ENCODE measurements at regions not wholly inside any gene's neighbourhood (a gene's known extent, or its start where the extent isn't known, plus 50 kb on each side); places are given as distances from the start of the nearest gene placed in this dataset.

DNA sequence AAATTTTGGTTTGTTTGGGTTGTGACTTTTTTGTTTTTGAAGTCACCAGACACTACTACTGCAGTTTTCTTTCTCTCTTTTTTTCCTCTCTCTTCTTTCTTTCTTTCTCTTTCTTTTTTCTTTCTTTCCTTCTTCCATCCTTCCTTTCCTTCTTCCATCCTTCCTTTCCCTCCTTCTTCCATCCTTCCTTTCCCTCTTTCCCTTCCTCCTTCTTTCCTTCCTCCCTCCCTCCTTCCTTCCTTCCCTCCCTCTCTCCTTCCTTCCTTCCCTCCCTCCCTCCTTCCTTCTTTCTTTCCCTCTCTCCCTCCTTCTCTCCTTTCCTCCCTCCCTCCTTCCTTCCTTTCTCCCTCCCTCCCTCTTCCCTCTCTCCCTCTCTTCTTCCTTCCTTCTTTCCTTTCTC lies 230.3 kb upstream of the TYRP1 start:
- TF ChIP-seq, protein P1, sequence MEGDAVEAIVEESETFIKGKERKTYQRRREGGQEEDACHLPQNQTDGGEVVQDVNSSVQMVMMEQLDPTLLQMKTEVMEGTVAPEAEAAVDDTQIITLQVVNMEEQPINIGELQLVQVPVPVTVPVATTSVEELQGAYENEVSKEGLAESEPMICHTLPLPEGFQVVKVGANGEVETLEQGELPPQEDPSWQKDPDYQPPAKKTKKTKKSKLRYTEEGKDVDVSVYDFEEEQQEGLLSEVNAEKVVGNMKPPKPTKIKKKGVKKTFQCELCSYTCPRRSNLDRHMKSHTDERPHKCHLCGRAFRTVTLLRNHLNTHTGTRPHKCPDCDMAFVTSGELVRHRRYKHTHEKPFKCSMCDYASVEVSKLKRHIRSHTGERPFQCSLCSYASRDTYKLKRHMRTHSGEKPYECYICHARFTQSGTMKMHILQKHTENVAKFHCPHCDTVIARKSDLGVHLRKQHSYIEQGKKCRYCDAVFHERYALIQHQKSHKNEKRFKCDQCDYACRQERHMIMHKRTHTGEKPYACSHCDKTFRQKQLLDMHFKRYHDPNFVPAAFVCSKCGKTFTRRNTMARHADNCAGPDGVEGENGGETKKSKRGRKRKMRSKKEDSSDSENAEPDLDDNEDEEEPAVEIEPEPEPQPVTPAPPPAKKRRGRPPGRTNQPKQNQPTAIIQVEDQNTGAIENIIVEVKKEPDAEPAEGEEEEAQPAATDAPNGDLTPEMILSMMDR (IDR thresholded peaks at IDR 0.05; ENCODE audit: low read depth, low read length, missing control alignments) = no peak
- Histone ChIP-seq H3K27ac (no peak overlapping the region), H3K27me3 (replicated peaks) (no peaks in the 10 kb centered on the region), H3K36me3 (replicated peaks) (no peaks in the 10 kb centered on the region), H3K4me3 (ENCODE audit: low read depth, low read length) (no peak overlapping the region)
- no peak for DNase-seq
- in situ Hi-C loops (cut with HindIII; ENCODE audit: low pct_ligation_motif_present, low sequenced_read_pairs) = no loop called here

DNA sequence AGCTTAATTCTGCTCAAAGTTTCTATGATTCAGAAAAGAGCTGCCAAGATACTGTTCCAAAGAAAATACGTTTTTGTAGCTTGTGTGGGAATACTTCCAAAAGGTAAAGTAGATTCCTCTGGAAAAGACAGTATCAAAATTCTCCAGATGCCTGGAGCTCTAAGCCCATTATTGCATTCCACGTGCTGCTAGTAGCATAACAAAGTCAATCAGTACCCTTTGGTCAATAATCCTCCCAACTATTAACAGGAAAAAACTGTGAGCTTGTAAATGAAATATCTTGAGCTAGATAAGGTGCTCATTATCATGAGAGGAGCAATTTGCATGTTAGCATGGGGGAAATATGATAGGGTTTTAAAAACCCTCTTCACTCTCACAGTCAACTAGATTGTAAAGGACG lies 229.5 kb upstream of the TYRP1 start:
- no peak overlapping the region for H3K4me3 ChIP-seq (ENCODE audit: low read depth, low read length)
- H3K36me3 ChIP-seq (replicated peaks) = no peaks in the 10 kb centered on the region
- TF ChIP-seq, protein P1 (IDR thresholded peaks at IDR 0.05; ENCODE audit: low read depth, low read length, missing control alignments) = no peak
- DNase-seq = no peak
- in situ Hi-C loops (cut with HindIII; ENCODE audit: low pct_ligation_motif_present, low sequenced_read_pairs) = no loop called here
- no peak overlapping the region for H3K27ac ChIP-seq
- H3K27me3 ChIP-seq (replicated peaks) = no peaks in the 10 kb centered on the region

DNA sequence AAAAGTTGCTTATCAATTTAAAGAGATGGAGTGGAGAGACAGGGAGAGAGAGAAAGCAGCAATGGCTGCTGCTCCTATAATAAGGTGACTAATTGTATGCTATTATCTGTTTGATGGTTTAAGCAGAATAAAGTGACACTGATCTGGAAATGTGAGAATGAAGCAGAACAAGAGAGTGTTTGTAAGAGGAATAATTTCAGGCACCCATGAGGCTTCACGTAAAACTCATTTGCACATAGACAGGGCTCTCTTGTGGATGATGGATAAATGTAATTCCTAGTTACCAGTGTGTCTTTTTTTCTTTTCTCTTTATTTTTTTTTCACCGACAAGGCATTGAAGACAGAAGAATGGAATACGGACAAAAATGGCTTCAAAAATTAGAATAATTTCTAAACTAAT lies 228.8 kb upstream of the TYRP1 start:
- TF ChIP-seq, protein P1 (IDR thresholded peaks at IDR 0.05; ENCODE audit: low read depth, low read length, missing control alignments) = no peak
- DNase-seq = no peak

DNA sequence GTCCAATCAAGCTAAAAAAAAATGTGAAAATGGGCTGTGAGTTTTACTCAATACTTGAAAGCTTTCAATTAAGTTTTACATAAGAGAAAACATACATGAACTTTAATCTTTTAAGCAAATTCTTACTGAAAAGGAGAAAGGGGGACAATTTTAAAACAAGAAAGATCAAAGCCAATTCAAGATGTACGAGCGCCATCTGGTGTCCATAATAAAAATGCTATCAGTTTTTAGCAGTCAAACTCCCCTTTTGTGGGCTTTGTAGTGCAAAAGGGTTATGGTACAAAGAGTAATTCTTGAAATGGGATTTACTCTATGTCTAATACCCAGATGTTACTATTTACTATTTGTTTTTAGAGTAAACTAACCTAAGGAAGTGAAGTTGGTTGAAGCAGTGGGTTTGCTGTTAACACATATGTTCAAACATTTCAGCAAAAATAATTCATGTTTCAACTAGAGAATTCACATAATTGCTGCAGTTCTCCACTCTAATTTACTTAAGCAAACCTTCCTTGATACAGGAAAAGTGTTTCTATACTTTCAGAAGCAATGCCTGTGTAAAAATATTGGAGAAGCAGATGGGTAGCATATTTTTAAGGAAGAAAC lies 228.2 kb upstream of the TYRP1 start:
- in situ Hi-C loops (cut with HindIII; ENCODE audit: low pct_ligation_motif_present, low sequenced_read_pairs) = no loop called here
- H3K27ac ChIP-seq = no peak overlapping the region
- peak; percentile 2 for DNase-seq
- H3K4me3 ChIP-seq (ENCODE audit: low read depth, low read length) = no peak overlapping the region
- no peaks in the 10 kb centered on the region for H3K27me3 ChIP-seq (replicated peaks)
- no peaks in the 10 kb centered on the region for H3K36me3 ChIP-seq (replicated peaks)
- TF ChIP-seq, protein P1 (IDR thresholded peaks at IDR 0.05; ENCODE audit: low read depth, low read length, missing control alignments) = peak; percentile 60

More for the DNA sequence above, 228.8 kb upstream of the TYRP1 start:
- in situ Hi-C loops (cut with HindIII; ENCODE audit: low pct_ligation_motif_present, low sequenced_read_pairs) = no loop called here
- H3K27me3 ChIP-seq (replicated peaks) = no peaks in the 10 kb centered on the region
- H3K4me3 ChIP-seq (ENCODE audit: low read depth, low read length) = no peak overlapping the region
- no peak overlapping the region for H3K27ac ChIP-seq
- H3K36me3 ChIP-seq (replicated peaks) = no peaks in the 10 kb centered on the region

- in situ Hi-C loops (cut with HindIII; ENCODE audit: low pct_ligation_motif_present, low sequenced_read_pairs) = no loop called here
- TF ChIP-seq, protein P1 (IDR thresholded peaks at IDR 0.05; ENCODE audit: low read depth, low read length, missing control alignments) = no peak
- no peak for DNase-seq
These were observed 224.1 kb upstream of the TYRP1 start for GRCh38 chr9:12469084-12469483.

DNA sequence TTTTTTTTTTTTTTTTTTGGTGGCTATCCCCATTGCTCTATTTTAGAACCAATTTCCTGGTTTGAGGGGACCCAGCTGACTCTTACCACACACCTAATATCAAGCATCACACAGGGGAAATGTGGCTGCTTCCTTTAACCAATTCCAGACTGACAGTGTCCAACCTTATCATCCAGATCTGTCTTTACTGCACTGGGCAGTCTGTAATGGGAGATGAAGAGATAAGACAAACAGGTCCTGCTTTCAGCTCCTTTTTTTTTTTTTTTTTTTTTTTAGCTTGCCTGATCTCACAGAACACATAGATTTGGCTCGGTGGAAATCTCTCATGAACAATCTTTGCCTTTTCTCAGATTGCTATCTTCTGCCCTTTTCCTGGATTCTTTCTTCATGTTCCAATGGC lies 198.8 kb upstream of the TYRP1 start:
- Histone ChIP-seq H3K27me3 (replicated peaks) (no peaks in the 10 kb centered on the region), H3K4me3 (ENCODE audit: low read depth, low read length) (no peak overlapping the region), H3K36me3 (replicated peaks) (no peaks in the 10 kb centered on the region), H3K27ac (no peak overlapping the region)
- in situ Hi-C loops (cut with HindIII; ENCODE audit: low pct_ligation_motif_present, low sequenced_read_pairs) = no loop called here
- TF ChIP-seq, protein P1 (IDR thresholded peaks at IDR 0.05; ENCODE audit: low read depth, low read length, missing control alignments) = no peak
- no peak for DNase-seq

More at GRCh38 chr9:12469084-12469483, 224.1 kb upstream of the TYRP1 start:
- Histone ChIP-seq H3K36me3 (replicated peaks) (no peaks in the 10 kb centered on the region), H3K4me3 (ENCODE audit: low read depth, low read length) (no peak overlapping the region), H3K27ac (no peak overlapping the region), H3K27me3 (replicated peaks) (no peaks in the 10 kb centered on the region)
